Mesendoderm (in vitro differentiated cells): ENCODE measurements at regions not wholly inside any gene's neighbourhood (a gene's known extent, or its start where the extent isn't known, plus 50 kb on each side); places are given as distances from the start of the nearest gene placed in this dataset.

Source experiments
- DNase-seq: peaks from one replicate; pipeline ENCODE4 v3.0.0; 2013
- H2AK5ac ChIP-seq: 2 replicates; pipeline ENCODE4 v1.6.1; 2013; ENCODE audit warnings: low read length, inconsistent platforms
- H2BK120ac ChIP-seq: 2 replicates; pipeline ENCODE4 v1.6.1; 2013; ENCODE audit warnings: low read depth, mild to moderate bottlenecking, low read length, moderate library complexity, mixed read lengths
- H2BK15ac ChIP-seq: replicated peaks from 2 replicates; pipeline ENCODE4 v1.6.1; 2013; ENCODE audit warnings: low read depth, mild to moderate bottlenecking, moderate library complexity
- H2BK5ac ChIP-seq: 2 replicates; pipeline ENCODE4 v1.6.1; 2013; ENCODE audit warnings: low read length, inconsistent platforms
- H3K18ac ChIP-seq: 2 replicates; pipeline ENCODE4 v1.6.1; 2013; ENCODE audit warnings: mild to moderate bottlenecking, low read length, mixed read lengths
- H3K23ac ChIP-seq: one replicate; pipeline ENCODE4 v1.6.1; 2013; ENCODE audit warnings: low read length
- H3K27ac ChIP-seq: 2 replicates; pipeline ENCODE4 v1.5.1; 2013; ENCODE audit warnings: low read depth, mild to moderate bottlenecking, inconsistent platforms, low read length, moderate library complexity
- H3K27me3 ChIP-seq: 2 replicates; pipeline ENCODE4 v1.6.1; 2013; ENCODE audit warnings: low read length, control low read depth, mild to moderate bottlenecking, inconsistent platforms; ENCODE audit not compliant: insufficient read depth, poor library complexity
- H3K36me3 ChIP-seq: 2 replicates; pipeline ENCODE4 v1.6.1; 2013; ENCODE audit warnings: low read length, inconsistent platforms; ENCODE audit not compliant: control insufficient read depth, insufficient read depth
- H3K4ac ChIP-seq: one replicate; pipeline ENCODE4 v1.6.1; 2013; ENCODE audit warnings: low read depth, mild to moderate bottlenecking, low read length, moderate library complexity
- H3K4me1 ChIP-seq: 2 replicates; pipeline ENCODE4 v1.6.1; 2013; ENCODE audit warnings: low read depth, low read length, inconsistent platforms; ENCODE audit not compliant: control insufficient read depth
- H3K4me2 ChIP-seq: 2 replicates; pipeline ENCODE4 v1.6.1; 2013; ENCODE audit warnings: low read length
- H3K4me3 ChIP-seq: 2 replicates; pipeline ENCODE4 v1.5.1; 2013; ENCODE audit warnings: mild to moderate bottlenecking, low read length
- H3K56ac ChIP-seq: one replicate; pipeline ENCODE4 v1.6.1; 2013; ENCODE audit warnings: low read length
- H3K79me1 ChIP-seq: 2 replicates; pipeline ENCODE4 v1.6.1; 2013; ENCODE audit warnings: low read length, inconsistent platforms
- H3K79me2 ChIP-seq: 2 replicates; pipeline ENCODE4 v1.6.1; 2013; ENCODE audit warnings: mild to moderate bottlenecking, low read length; ENCODE audit not compliant: control insufficient read depth, insufficient read depth
- H3K9ac ChIP-seq: 2 replicates; pipeline ENCODE4 v1.6.1; 2013; ENCODE audit warnings: low read length, inconsistent platforms
- H4K5ac ChIP-seq: one replicate; pipeline ENCODE4 v1.6.1; 2013; ENCODE audit warnings: low read length
- H4K8ac ChIP-seq: one replicate; pipeline ENCODE4 v1.6.1; 2013; ENCODE audit warnings: low read depth, mild to moderate bottlenecking, control low read depth, low read length, moderate library complexity
- WGBS: extraction: QIAGEN DNeasy Blood & Tissue Kit; methylation state at CpG from one replicate; pipeline ENCODE4 v1.1.7; 2013; ENCODE audit warnings: low lambda C conversion rate, missing lambda C conversion rate; ENCODE audit not compliant: insufficient coverage; ENCODE audit errors: extremely low coverage; 5-methylcytosine and 5-hydroxymethylcytosine counted together

DNA sequence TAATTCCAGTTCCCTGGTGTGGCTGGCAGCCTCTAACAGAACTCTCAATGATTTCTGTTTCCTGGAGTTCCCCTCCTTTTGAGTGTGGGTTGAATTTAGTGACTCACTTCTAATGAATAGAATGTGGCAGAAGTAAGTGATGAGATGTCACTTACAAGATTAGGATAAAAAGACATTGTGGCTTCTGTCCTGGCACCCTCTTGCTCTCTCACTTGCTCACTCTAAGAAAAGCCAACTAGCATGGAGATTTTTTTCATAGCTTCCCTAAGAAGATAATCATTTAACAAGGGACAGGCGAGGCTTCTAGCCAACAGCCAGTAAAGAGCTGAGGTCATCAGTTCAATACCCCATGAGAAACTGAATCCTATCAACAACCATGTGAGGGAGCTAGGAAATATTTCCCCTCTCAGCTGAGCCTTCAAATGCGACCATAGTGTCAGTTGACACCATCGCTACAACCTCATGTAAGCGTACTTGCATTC, 156.7 kb downstream of the TMTC3 start:
- H3K79me2 ChIP-seq: no peaks in the 10 kb centered on the region
- no peak overlapping the region for H3K27ac ChIP-seq
- H3K4me1 ChIP-seq: peaks cover 2% of the 10 kb centered on the region
- H2BK120ac ChIP-seq: no peak overlapping the region
- no peak overlapping the region for H3K4me3 ChIP-seq
- H2BK15ac ChIP-seq: no peak overlapping the region
- H3K56ac ChIP-seq: no peak overlapping the region
- H3K23ac ChIP-seq: no peak overlapping the region
- H4K8ac ChIP-seq: no peak overlapping the region
- H2AK5ac ChIP-seq: no peak overlapping the region
- H3K4me2 ChIP-seq: no peak overlapping the region
- H2BK5ac ChIP-seq: no peak overlapping the region
- no CpG with 5 or more reads among the region's 4 CpGs for WGBS
- no peaks in the 10 kb centered on the region for H3K36me3 ChIP-seq
- no peak overlapping the region for H3K9ac ChIP-seq
- H3K4ac ChIP-seq: no peak overlapping the region
- DNase-seq: peak; percentile 67
- peak overlapping the region; percentile 60 for H3K18ac ChIP-seq
- H4K5ac ChIP-seq: no peak overlapping the region
- H3K79me1 ChIP-seq: no peaks in the 10 kb centered on the region
- no peaks in the 10 kb centered on the region for H3K27me3 ChIP-seq

- no peaks in the 10 kb centered on the region for H3K79me2 ChIP-seq
- DNase-seq: no peak
- no peak overlapping the region for H2BK120ac ChIP-seq
- H4K8ac ChIP-seq: no peak overlapping the region
- H3K27ac ChIP-seq: no peak overlapping the region
- no peaks in the 10 kb centered on the region for H3K27me3 ChIP-seq
- no peak overlapping the region for H3K23ac ChIP-seq
- no peak overlapping the region for H3K4me2 ChIP-seq
- peaks cover 2% of the 10 kb centered on the region for H3K4me1 ChIP-seq
- no peak overlapping the region for H3K18ac ChIP-seq
- no CpG with 5 or more reads among the region's 4 CpGs for WGBS
- no peak overlapping the region for H3K4me3 ChIP-seq
- H3K9ac ChIP-seq: no peak overlapping the region
- no peaks in the 10 kb centered on the region for H3K79me1 ChIP-seq
- no peak overlapping the region for H2AK5ac ChIP-seq
- H3K56ac ChIP-seq: no peak overlapping the region
- no peak overlapping the region for H3K4ac ChIP-seq
- no peaks in the 10 kb centered on the region for H3K36me3 ChIP-seq
- no peak overlapping the region for H2BK15ac ChIP-seq
- no peak overlapping the region for H4K5ac ChIP-seq
- H2BK5ac ChIP-seq: no peak overlapping the region
Observed at GRCh38 chr12:88299567-88300101, 157.5 kb downstream of the TMTC3 start.

GRCh38 chr12:88300931-88301330, 158.8 kb downstream of the TMTC3 start:
- Histone ChIP-seq H2AK5ac (no peak overlapping the region), H3K9ac (no peak overlapping the region), H3K18ac (no peak overlapping the region), H4K5ac (no peak overlapping the region), H3K4ac (no peak overlapping the region), H3K27ac (no peak overlapping the region), H2BK15ac (no peak overlapping the region), H3K79me1 (no peaks in the 10 kb centered on the region), H3K56ac (no peak overlapping the region), H3K79me2 (no peaks in the 10 kb centered on the region), H3K4me1 (peaks cover 2% of the 10 kb centered on the region), H2BK120ac (peak overlapping the region; percentile 28), H3K36me3 (no peaks in the 10 kb centered on the region), H3K4me3 (no peak overlapping the region), H3K27me3 (no peaks in the 10 kb centered on the region), H4K8ac (no peak overlapping the region), H2BK5ac (no peak overlapping the region), H3K4me2 (no peak overlapping the region), H3K23ac (no peak overlapping the region)
- DNase-seq: no peak

GRCh38 chr12:88303335-88303734, 161.2 kb downstream of the TMTC3 start:
- peaks cover 2% of the 10 kb centered on the region for H3K4me1 ChIP-seq
- WGBS: no CpG with 5 or more reads among the region's 1 CpG

DNA sequence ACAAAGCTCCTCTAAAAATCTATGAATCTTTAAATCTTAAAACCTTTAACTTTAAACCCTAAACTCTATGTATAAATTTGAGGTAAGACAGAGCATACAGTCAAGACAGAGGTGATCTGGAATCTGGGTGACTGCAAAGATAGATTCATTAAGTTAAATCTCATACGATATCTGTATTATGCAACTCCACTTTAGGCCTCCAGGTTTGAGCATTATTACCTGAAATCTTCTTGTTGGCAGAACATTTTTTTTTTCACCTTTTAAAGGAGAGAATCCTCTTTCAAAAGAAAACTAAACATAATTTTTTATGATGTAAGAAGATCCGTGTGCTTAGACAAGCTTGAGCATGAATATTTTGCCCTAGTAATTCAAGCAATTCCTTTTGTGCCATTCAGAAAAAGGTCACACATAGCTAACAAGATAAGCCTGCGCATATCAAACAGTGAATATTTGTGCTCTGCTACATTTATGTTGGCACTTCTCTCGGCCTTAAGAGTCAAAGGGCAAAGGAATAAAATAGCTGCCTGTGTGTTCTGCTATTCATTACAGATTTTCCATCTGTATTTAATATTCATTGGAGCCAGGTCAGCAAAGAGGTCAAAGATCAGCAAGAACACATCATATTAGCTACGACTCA, 163.3 kb downstream of the TMTC3 start:
- Histone ChIP-seq H2BK5ac (no peak overlapping the region), H3K4ac (no peak overlapping the region), H2AK5ac (no peak overlapping the region), H4K8ac (no peak overlapping the region), H3K9ac (no peak overlapping the region), H3K23ac (no peak overlapping the region), H3K4me2 (no peak overlapping the region), H3K4me3 (no peak overlapping the region), H3K18ac (no peak overlapping the region), H4K5ac (no peak overlapping the region), H3K79me2 (no peaks in the 10 kb centered on the region), H3K79me1 (no peaks in the 10 kb centered on the region), H3K4me1 (no peaks in the 10 kb centered on the region), H3K36me3 (no peaks in the 10 kb centered on the region), H3K56ac (no peak overlapping the region), H3K27ac (no peak overlapping the region), H2BK120ac (no peak overlapping the region), H2BK15ac (no peak overlapping the region), H3K27me3 (no peaks in the 10 kb centered on the region)
- DNase-seq: no peak
- WGBS: no CpG with 5 or more reads among the region's 5 CpGs

More at GRCh38 chr12:88303335-88303734, 161.2 kb downstream of the TMTC3 start:
- no peak overlapping the region for H2BK120ac ChIP-seq
- DNase-seq: no peak
- H2BK5ac ChIP-seq: no peak overlapping the region
- H2BK15ac ChIP-seq: no peak overlapping the region
- no peak overlapping the region for H3K27ac ChIP-seq
- no peaks in the 10 kb centered on the region for H3K79me2 ChIP-seq
- H3K56ac ChIP-seq: no peak overlapping the region
- no peak overlapping the region for H3K18ac ChIP-seq
- H3K4me2 ChIP-seq: no peak overlapping the region
- H4K5ac ChIP-seq: no peak overlapping the region
- no peak overlapping the region for H2AK5ac ChIP-seq
- H3K23ac ChIP-seq: no peak overlapping the region
- H3K79me1 ChIP-seq: no peaks in the 10 kb centered on the region
- H3K4ac ChIP-seq: no peak overlapping the region
- no peaks in the 10 kb centered on the region for H3K27me3 ChIP-seq
- no peak overlapping the region for H4K8ac ChIP-seq
- H3K9ac ChIP-seq: no peak overlapping the region
- no peak overlapping the region for H3K4me3 ChIP-seq
- H3K36me3 ChIP-seq: no peaks in the 10 kb centered on the region
